ENCODE measurements at regions not wholly inside any gene's neighbourhood (a gene's known extent, or its start where the extent isn't known, plus 50 kb on each side); places are given as distances from the start of the nearest gene placed in this dataset.

DNA sequence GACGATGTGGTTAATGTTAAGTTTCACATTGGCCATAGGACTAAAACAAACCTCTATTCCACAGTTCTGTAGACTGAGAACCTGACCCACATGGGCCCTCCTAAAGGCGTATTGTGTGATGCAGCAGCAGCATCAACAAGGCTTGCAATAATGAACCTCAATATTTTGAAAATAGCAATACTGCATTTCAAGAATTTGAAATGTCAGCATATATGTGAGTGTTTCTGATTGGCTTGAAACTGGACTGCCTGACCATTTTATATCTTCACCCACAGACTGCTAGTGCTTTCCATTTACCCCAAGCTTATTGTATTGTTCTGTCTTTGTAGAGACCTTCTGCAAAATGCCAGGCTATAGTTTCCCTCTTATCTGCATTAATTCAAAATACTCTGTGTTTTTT lies 1122.3 kb downstream of the IGSF11 start:
- TF ChIP-seq SP2 (IDR thresholded peaks at IDR 0.05; ENCODE audit: extremely low read depth, low read depth, low read length, poor library complexity, severe bottlenecking) (no peak), SMAD4 (CRISPR knock-in tag; conservative IDR thresholded peaks at IDR 0.05) (no peak), POLR2A (conservative IDR thresholded peaks at IDR 0.05) (no peak), ERF (CRISPR knock-in tag; IDR thresholded peaks at IDR 0.05) (no peak), L3MBTL2 (IDR thresholded peaks at IDR 0.05) (no peak), EZH2 (IDR thresholded peaks at IDR 0.05; ENCODE audit: borderline replicate concordance, low read depth, low read length) (no peak)
- TF ChIP-seq, protein P1, sequence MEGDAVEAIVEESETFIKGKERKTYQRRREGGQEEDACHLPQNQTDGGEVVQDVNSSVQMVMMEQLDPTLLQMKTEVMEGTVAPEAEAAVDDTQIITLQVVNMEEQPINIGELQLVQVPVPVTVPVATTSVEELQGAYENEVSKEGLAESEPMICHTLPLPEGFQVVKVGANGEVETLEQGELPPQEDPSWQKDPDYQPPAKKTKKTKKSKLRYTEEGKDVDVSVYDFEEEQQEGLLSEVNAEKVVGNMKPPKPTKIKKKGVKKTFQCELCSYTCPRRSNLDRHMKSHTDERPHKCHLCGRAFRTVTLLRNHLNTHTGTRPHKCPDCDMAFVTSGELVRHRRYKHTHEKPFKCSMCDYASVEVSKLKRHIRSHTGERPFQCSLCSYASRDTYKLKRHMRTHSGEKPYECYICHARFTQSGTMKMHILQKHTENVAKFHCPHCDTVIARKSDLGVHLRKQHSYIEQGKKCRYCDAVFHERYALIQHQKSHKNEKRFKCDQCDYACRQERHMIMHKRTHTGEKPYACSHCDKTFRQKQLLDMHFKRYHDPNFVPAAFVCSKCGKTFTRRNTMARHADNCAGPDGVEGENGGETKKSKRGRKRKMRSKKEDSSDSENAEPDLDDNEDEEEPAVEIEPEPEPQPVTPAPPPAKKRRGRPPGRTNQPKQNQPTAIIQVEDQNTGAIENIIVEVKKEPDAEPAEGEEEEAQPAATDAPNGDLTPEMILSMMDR (IDR thresholded peaks at IDR 0.05 in 2 of 3, conservative IDR thresholded peaks at IDR 0.05 in 1 of 3; ENCODE audit: insufficient read depth in 2 of 3, low read depth in 1 of 3, low read length in 3 of 3), result no peak

Measured in K562 (cell line).